Non-pigmented ciliary epithelial cell (primary cell): ENCODE measurements at regions not wholly inside any gene's neighbourhood (a gene's known extent, or its start where the extent isn't known, plus 50 kb on each side); places are given as distances from the start of the nearest gene placed in this dataset.
"Not testable (repeated sequence)": the region's sequence is repeated elsewhere in the genome, so short reads cannot be mapped to it uniquely, and the experiment has no call there.

Experiments
- DNase-seq: peaks from one replicate; pipeline ENCODE4 v3.0.0-alpha.2; 2010; ENCODE audit warnings: low read depth

DNA sequence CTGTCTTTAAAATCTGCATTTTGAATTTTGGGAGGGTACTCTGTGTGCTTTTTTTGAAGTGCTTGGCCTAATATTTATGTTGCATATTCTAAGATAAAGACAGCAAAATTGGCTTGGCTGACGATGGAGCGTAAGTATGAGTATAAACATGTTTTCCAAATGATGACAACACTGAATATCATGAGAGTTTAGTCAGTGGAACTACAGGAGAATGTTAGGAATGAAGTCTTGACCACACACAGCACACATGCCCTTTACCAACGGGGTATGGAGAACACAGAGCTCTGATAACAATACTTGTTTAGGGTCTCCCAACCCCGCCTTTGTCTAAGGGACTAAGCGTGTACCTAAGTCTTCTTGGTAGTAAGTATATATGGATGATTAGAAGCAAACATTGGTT, 253.9 kb upstream of the FZD8 start:
- peak; percentile 74 for DNase-seq

DNA sequence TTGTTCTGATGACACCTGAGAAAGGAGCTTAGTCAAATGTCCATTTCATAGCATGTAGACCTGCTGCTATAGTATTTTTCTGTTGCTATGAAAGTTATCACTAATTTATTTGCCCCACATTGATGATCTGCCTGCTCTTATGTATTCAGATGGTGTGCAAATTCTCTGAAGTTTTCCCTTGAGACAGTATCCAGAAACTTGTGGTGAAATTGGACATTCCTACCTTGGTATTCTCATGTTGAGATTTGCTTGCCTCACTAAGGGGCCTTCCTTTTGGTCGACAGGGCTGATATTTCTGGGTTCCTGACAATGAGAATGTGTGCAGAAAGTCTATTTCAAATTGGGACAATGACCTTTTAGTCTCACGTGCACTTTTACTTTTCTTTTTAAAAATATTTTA, 253.2 kb upstream of the FZD8 start:
- no peak for DNase-seq

DNA sequence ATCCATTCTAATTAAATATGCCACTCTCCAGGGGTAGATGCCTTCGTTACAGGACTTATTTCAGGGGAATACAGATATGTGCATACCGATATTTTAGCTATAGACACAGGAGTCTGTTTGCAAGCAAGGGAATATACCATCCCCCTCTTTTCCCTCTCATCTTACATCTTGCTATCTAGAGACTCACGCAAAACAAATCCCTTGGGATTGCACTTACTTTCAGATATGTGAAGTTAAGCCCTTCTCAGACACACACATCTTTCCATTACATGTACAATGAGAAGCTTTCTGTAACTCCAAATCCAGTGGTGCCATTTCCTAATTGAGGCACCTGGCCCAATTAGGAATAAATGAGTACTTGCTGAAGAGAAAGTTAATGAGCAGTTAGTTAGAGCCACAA, 250.4 kb upstream of the FZD8 start:
- DNase-seq = no peak

DNA sequence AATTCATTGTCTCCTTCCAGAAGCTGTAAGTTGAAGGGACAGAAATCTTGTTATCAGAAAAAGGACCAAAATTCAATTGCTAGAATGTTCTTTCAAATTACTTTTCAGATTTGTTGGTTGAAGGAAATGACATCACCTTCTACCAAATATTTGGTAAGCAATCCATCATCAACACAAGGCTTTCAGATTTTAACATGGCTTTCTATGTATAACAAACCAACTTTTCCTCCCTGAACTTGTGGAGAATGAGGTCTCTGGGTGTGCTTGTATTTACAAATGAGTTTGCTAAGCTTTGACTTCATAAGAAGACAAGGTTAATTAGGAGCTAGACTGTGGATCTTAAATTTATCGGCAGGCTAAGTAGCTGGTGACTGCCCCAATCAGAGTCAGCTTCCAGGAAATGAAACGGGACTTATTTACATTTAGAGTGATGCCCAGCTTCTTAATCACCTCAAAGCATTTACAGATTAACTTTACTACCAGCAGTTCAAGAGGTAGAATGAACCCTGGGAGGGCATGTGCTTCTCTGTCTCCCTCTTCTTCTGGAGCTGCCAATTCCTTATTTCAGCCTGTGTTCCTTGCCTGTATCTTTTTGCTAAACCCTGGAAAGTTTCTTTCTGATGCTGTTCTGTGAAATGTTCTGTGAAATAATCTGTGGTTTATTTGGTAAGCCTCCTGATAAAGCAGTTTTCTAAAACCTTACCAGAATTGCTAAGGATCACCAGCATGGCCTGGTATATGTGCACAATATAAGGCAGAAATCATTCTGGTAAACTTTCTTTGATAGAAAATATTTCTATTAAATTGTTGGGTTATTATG, 248.8 kb upstream of the FZD8 start:
- no peak for DNase-seq

DNA sequence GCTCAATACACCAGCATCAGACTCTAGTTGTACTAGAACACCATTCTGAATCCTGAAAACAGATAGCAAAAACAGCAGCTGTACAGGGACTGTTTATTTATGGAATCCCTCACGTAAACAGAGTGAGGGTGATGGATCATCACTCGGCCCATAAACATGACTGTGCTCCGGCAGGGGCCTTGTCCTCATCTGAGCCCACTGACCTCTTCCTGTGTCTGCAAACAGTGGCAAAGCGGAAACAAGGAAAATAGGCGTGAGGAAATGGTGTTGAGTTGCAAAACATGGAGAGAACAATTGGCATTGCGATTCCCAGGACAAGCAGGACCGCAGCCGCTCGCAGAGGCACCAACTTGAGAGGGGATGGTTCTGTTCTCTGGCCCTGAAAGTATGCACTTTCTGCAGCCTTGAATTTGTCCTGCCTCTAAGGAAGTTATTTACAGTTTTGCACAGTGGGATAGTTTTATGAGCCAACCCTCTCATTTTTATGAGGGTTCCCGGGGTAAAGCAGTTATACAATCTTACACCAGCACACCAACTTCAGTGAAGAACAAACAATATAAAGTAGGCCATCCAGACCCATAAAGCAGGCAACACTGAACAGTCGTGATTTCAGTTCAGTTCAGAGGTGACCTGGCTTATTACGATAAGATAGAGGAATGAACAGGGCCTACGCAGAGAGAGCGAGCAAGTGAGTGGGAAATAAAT, 248.0 kb upstream of the FZD8 start:
- DNase-seq = no peak

DNA sequence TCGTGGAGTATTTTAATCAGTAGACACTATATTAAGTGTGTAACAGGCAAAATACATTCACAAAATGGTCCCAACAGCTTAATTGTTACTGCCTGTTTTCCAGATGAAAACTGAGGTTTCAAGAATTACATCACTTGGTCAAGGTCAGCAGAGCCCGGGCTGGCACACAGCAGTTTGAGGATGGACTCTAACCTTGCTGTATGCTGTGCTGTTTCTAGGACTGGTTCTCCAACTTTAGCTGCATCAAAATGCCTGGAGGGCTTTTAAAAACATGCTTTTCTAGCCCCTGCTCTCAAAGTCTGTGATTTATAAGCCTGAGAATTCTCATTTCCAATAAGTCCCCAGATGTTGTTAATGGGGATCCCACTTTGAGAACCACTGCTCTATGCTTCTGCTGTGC, 247.1 kb upstream of the FZD8 start:
- no peak for DNase-seq

DNA sequence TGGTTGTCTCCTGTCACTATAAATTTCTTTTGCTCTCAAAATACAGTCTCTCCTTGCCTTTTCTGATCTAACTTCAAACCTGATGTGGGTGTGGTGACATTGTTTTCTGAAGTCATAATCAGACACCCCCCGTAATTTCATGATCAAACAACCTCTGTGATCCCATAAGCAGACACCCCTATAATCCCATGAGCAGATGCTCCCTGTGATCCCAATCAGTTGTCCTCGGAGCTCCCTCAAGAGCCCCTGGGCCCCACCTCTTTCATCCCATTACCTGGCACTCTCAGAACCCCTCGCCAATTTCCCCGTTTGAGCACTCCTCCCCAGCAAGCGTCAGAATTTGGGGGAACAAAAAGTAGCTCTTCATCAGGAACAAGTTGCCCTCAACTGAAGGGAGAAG, 246.3 kb upstream of the FZD8 start:
- DNase-seq = no peak

DNA sequence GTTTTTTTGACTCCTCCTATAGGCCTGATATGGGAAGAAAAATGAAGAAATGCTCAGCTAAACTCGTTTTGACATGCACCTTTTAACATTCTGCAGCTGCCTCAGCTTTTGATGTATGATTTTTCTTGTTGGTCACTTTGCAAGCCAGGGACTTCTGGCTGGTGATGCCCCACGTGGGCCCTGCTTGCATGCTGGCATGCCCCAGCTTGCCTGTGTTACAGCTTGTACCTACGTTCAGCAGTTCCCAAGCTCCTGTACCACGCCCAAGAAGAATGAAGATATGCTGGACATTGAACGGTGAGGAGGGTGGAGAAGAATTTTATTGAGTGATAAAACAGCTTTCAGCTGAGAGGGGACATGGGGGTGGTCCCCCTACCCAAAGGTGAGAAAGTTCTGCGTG, 245.6 kb upstream of the FZD8 start:
- DNase-seq = no peak

DNA sequence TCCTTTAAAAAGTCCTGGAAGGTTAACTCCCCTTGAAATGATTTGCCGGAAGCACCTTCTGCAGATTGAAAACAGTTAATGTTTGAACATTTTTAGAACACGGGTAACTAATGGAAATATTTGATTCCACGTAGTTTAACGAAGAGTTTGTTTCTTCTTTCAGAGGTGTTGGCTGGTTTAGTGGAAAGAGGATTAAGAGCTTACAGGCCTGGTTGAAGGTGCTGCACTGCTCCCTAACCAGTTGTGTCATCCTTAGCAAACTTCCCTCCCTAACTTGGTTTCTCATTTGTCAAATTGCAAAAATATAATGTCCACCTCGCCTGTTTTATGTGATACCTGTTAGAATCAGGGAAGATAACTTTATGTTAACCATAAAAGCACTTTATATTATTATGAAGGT, 243.0 kb upstream of the FZD8 start:
- DNase-seq = no peak

DNA sequence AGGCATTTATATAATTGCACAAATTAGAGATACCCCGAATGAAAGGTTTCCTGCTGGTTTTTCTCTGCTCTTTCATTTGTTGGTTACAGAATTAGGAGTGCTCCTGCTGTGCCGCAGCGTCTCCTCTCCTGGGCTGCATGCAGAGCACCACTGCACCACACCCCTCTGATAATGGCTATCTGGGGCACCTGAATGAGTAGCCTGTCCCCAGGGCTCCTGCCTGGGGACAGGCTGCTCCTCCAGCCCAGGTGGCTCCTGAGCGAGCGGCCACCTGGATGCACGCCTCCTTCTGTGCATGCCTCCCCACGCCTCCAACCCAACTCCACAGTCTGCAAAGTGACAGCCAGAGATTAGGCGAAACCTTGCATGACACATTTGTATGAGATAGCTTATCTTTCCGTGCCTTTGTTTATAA, 242.6 kb upstream of the FZD8 start:
- DNase-seq = no peak

DNA sequence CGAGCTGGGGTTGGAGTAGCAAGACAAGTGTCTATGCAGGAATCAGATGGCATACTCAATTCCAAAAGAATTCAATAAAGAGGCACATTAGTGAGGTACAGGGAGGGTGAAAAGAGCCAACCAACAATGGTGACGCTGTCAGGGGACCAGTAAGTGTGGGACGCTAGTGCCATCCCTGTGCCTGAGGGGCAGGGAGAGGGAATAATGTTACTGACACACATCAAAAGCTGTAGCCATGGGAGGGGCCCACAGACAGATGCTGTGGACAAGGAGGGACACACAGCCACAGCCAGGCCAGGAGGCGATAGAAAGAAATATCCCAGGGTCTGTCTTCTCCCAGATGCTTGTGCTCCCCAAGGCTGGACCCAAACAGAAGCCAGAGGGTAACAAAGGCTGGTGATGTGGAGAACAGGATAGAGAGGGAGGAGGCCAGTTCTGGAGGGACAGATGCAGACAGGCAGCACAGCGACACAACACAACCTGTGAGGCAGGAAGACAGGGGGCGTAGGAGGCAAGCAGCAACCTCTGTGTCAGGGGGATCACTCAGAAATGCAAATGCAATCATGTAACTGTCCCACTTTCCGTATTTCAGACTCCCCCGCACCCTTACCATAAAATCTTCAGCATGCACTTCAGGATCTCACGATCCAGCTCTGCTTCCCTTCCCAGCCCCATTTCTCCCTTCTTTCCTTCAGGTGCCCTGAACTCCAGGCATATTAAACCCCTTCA, 240.5 kb upstream of the FZD8 start:
- no peak for DNase-seq

DNA sequence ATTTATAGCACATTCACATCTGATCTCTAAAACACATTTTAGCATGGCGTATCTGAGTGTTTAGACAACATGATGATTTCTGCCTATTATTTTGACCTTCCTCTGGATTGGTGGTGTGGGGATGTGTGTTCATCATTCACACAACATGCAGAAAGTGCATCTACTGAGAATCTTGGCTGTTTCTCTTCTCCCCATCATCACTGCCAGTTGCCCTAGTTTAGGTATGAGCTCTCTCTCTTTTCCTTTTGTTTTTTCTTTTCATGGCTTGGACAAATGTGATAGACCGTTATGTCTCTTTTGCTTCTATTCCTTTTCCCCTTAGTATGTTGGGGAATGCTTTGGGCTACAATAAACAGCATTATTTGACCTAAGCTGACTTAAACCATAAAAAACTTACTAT, 239.2 kb upstream of the FZD8 start:
- no peak for DNase-seq

DNA sequence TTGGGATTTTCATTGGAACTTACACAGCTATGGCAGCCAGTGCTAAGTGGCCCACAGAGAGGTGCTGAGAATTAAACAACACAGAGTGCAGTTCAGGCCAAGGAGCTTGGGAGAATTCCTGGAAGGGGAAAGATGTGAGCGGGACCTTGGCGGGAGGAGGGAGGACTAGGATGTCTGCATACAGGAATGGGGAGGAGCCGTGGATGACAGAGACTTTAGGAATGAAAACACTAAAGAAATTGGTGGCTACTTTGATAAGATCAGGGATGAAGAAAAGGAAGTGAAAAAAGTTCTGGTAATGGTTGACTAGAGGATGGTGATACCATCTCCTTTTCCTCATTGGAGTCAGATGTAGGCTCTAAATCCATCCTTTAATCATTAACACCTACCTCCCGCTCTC, 234.2 kb upstream of the FZD8 start:
- no peak for DNase-seq

DNA sequence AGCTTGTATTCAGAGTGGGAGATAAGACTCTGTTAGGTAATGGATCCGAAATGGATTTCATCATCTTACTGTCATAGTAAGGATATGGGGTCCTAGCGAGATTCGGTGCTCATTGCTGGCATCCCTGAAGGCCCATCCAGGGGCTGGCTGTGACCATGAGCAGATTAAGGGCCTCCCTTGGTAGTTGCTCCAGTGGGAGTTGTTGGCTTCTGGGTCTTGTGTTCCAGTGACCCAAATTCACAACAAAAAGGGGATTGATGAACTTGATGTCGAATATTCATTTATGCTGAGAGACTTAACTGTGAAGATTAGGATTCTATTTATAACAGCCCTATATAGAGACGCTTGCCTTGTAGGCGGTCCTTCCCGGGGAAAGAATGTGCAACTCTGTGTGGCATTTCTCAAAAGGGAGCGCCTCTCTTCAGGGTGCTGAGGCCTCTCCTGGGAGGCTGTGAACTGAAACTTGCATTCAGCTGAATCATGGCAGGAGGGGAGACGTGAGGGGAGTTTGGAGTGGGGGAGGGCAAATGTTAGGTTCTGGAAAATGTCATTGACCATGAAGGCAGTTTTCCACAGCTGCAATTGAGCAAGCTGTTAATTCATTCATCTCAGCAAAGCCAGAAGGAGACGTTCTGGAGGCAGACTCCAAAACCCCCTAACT, 233.1 kb upstream of the FZD8 start:
- no peak for DNase-seq

DNA sequence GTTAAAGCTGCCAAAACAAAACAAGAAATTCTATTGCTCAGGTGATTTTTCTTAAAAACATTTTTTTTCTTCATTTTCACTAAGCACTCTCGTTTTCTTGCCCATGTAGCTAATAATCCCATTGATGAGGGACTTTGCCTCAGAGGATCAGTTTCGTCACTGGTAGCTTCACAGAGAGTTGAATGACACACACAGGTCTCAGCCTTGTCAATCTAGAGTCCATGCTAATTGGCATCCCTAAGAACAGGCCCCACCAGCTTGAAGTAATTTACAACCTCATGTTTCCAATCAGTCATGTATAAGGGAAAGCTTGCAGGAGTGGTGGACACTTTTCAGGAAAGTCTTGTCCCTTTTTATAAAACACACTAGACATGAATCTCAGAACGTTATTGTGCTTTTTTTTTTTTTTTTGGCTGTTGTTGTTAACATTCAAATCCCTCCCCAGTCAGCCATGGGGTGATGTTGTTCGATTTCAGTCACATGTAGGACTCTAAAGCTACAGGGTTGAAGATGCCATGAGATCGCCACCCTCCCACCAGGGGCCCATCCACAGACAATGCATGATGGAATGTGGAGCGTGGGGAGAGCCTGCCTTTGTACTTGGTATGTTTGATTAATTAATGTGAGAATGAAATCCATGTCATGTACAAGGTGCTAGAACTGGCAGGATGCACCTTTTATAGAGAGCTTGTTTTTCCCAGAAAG, 232.4 kb upstream of the FZD8 start:
- no peak for DNase-seq

DNA sequence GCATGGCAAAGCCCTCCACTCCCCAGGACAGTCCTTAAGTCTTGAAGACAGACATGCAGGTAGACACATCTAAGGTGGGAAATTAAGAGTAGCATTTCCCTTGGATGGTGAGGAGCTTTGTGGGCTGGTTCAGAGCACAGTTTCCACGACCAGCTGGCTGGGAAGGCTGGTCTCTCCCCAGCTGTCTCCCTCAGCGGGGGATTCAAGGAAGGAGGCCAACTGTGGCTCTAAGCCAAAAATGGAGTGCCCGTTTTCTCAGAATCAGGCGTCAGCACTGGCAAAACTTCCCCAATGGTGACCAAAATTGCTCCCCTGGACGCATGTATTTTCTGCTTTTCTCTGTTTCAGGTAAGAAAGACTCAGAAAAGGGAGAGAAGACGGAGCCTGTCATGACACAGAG, 230.6 kb upstream of the FZD8 start:
- no peak for DNase-seq

DNA sequence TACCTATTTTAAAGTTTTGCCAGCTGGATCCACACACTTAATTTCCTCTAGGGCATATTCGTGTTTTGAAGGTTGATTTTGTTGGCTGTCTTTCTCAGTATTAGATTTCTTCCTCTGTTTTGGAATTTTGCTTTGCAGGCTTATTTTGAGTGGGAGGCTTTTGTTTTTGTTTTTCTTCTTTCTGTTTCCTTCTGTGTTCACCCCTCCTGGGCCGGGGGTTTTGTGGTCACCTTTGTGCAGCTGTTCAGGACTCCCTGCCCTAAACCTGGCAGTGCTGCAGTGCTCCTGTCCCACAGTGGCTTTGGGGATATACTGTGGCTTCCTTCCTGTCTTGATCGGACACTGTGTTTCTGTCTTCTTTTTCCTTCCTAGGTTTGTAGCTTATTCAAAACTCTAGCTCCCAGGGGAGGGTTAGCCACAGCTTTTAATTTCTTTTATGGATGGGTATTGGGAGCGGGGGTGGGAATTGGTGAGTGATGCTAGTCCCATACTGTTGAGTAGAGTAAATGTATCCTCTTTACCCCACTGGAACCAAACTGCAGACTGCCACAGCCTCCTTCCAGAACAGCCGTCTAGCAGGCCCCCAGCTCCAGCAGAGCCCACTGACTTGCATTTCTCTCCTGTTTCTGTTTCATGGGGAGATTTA, 228.7 kb upstream of the FZD8 start:
- DNase-seq = no peak

DNA sequence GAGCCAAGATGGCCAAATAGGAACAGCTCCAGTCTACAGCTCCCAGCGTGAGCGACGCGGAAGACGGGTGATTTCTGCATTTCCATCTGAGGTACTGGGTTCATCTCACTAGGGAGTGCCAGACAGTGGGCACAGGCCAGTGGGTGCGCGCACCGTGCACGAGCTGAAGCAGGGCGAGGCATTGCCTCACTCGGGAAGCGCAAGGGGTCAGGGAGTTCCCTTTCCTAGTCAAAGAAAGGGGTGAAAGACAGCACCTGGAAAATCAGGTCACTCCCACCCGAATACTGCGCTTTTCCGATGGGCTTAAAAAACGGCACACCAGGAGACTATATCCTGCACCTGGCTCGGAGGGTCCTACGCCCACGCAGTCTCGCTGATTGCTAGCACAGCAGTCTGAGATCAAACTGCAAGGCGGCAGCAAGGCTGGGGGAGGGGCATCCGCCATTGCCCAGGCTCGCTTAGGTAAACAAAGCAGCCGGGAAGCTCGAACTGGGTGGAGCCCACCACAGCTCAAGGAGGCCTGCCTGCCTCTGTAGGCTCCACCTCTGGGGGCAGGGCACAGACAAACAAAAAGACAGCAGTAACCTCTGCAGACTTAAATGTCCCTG, 216.7 kb upstream of the FZD8 start:
- DNase-seq = not testable (repeated sequence)

DNA sequence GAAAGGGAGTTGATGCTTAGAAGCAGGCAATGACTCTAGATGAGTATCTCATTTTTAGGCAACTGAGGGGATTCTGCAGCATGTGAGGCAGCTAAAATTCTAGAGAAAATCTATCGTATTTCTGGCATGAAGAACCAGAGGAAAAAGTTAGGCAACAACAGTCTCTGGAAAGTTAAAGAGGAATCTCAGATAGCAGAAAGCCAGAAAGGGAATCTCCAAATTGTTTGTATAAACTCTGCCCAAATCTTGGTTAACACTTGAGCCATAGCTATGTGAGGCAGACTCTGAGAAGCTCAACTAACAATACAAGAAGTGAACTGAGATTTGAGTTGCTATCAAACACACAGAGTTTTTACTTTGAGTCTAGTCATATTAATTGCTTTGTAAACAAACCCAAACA, 215.8 kb upstream of the FZD8 start:
- no peak for DNase-seq

DNA sequence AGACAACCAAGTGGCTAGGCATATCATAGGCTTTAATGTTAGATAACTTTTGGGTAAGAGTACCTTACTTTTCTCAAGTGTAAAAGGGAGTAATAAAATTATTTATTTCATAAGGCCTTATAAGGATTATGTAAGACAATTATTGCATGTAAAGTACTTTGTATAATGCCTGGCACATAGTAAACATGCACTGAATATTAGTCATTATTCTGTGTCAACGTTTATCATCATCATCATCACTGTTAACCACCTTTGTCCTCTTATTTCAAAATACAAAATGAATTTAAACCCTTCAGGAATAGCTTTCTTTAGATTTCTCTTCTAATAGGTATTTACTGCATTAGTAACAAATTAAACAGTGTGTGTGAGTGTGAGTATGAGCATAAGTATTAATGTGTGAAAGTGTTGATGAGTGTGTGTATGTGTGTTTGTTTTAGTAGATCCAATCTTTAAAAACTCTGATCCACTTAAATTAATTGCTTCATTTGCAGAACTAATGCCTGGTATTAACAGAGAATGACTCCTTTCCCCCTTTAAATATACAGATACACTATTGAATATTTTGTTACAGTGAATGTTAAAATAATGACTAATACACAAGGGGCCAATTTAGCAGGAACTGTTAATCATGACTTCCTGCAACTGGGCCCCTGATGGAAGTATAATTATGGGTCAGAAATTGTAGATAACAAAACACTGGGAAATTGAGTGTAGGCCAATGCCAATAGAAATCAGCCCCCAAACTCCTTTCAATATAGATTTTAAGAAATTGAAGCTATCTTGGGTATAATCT, 213.3 kb upstream of the FZD8 start:
- no peak for DNase-seq
